WTC11 (cell line): ENCODE measurements at regions not wholly inside any gene's neighbourhood (a gene's known extent, or its start where the extent isn't known, plus 50 kb on each side); places are given as distances from the start of the nearest gene placed in this dataset.

Experiments used
- SMAD4 ChIP-seq: sonication (generic); formaldehyde crosslinking; IDR thresholded peaks from 2 replicates; pipeline ENCODE4 v1.8.0; 2022; ENCODE audit warnings: mild to moderate bottlenecking, missing genetic modification reagents
- ZNF423 ChIP-seq: fragments of 250-450 bp; sonication (Bioruptor Pico); IDR thresholded peaks from 2 replicates; pipeline ENCODE4 v2.1.2; 2022; ENCODE audit warnings: mild to moderate bottlenecking, moderate library complexity

DNA sequence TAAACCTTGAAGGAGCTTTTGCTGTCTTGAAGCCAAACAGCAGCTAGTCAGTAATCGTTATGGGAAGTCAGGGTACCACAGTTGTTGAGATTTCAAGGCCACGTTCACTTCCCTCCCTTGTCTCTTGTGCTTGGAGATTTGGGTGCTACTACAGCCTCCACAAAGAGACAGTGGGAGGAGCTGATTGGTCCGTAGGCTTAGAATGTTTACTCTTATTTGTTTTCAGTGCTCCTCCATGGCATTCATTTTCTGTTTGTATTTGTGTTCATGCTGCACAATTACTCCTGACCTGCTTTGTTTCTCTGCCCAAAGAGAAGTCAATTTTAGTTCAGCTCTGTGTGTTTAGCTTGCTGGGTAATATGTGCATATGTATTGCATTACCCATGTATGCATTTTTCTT is 147.7 kb downstream of the PRL start:
- TF ChIP-seq SMAD4 (CRISPR knock-in tag) (no peak), ZNF423 (CRISPR knock-in tag) (no peak)
